ENCODE measurements at regions not wholly inside any gene's neighbourhood (a gene's known extent, or its start where the extent isn't known, plus 50 kb on each side); places are given as distances from the start of the nearest gene placed in this dataset.

DNA sequence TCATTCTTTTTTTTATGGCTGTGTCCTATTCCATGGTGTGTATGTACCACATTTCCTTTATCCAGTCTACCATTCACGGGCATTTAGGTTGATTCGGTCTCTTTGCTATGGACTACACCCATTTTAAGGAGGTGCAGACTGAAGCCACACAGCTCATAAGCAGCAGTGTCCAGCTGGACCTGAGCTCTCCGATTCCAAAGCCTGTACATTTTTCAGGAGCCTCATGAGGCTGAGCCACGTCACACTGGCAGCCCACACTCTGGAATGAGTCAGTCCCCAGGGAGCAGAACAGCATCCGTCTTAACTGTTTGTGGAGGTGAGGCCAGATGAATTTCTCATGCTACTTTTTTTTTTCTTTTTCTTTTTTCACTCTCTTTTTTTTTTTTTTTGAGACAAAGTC, 116.1 kb downstream of the C16orf95 start:
- no peak overlapping the region for H3K9ac ChIP-seq (ENCODE audit: low read depth, low read length)
- no peak for ATAC-seq (ENCODE audit: insufficient read depth, low read depth)
- no peaks in the 10 kb centered on the region for H3K9me3 ChIP-seq (ENCODE audit: insufficient read depth, low read length, severe bottlenecking)
- no peaks in the 10 kb centered on the region for H3K36me3 ChIP-seq (ENCODE audit: insufficient read depth, low read length)
- H3K4me1 ChIP-seq (ENCODE audit: insufficient read depth, low read length) = no peaks in the 10 kb centered on the region
- no peak for DNase-seq
- TF ChIP-seq, protein P1, sequence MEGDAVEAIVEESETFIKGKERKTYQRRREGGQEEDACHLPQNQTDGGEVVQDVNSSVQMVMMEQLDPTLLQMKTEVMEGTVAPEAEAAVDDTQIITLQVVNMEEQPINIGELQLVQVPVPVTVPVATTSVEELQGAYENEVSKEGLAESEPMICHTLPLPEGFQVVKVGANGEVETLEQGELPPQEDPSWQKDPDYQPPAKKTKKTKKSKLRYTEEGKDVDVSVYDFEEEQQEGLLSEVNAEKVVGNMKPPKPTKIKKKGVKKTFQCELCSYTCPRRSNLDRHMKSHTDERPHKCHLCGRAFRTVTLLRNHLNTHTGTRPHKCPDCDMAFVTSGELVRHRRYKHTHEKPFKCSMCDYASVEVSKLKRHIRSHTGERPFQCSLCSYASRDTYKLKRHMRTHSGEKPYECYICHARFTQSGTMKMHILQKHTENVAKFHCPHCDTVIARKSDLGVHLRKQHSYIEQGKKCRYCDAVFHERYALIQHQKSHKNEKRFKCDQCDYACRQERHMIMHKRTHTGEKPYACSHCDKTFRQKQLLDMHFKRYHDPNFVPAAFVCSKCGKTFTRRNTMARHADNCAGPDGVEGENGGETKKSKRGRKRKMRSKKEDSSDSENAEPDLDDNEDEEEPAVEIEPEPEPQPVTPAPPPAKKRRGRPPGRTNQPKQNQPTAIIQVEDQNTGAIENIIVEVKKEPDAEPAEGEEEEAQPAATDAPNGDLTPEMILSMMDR (IDR thresholded peaks at IDR 0.05; ENCODE audit: borderline replicate concordance, extremely low read depth, low read length, poor library complexity, severe bottlenecking) = no peak
- TF ChIP-seq EZH2 (IDR thresholded peaks at IDR 0.05; ENCODE audit: borderline replicate concordance, low read depth, low read length, severe bottlenecking) = no peak
- no peak overlapping the region for H3K27ac ChIP-seq (ENCODE audit: low read length)
- H3K27me3 ChIP-seq (ENCODE audit: insufficient read depth, low read length, poor library complexity) = no peaks in the 10 kb centered on the region
- no peak overlapping the region for H3K4me2 ChIP-seq (ENCODE audit: insufficient read depth, low read length)
- H3K79me2 ChIP-seq (ENCODE audit: insufficient read depth, low read length) = no peaks in the 10 kb centered on the region
- H4K20me1 ChIP-seq (ENCODE audit: insufficient read depth, low read length) = no peaks in the 10 kb centered on the region
- no peak overlapping the region for H3K4me3 ChIP-seq (ENCODE audit: low read depth in 1 of 2, low read length in 2 of 2)
- H2AFZ ChIP-seq (ENCODE audit: low read depth, low read length) = no peak overlapping the region

DNA sequence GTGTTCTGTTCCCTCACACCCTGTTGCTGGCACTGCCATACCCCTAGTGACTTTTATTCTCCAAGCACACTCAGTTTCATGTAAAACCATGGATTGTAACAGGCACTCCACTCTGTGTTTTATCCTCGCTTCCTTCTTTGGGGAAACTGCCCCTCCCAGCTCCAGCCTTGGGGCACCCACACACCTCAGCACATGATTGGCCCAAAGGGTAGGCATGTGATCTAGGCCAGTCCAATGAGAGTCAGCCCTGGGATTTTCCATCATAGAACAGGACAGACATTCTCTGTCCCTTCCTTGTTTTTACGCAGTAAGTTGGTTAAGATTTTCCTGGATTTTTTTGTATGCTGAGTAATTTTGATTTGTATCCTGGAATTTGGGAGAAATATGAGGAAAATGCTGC, 115.4 kb downstream of the C16orf95 start:
- Histone ChIP-seq H3K4me1 (ENCODE audit: insufficient read depth, low read length) (no peaks in the 10 kb centered on the region), H3K27ac (ENCODE audit: low read length) (no peak overlapping the region), H3K4me2 (ENCODE audit: insufficient read depth, low read length) (no peak overlapping the region), H3K4me3 (ENCODE audit: low read depth in 1 of 2, low read length in 2 of 2) (no peak overlapping the region), H4K20me1 (ENCODE audit: insufficient read depth, low read length) (no peaks in the 10 kb centered on the region), H3K79me2 (ENCODE audit: insufficient read depth, low read length) (no peaks in the 10 kb centered on the region), H3K9ac (ENCODE audit: low read depth, low read length) (no peak overlapping the region), H3K36me3 (ENCODE audit: insufficient read depth, low read length) (no peaks in the 10 kb centered on the region), H3K9me3 (ENCODE audit: insufficient read depth, low read length, severe bottlenecking) (no peaks in the 10 kb centered on the region), H3K27me3 (ENCODE audit: insufficient read depth, low read length, poor library complexity) (no peaks in the 10 kb centered on the region), H2AFZ (ENCODE audit: low read depth, low read length) (no peak overlapping the region)
- DNase-seq (no peak), ATAC-seq (ENCODE audit: insufficient read depth, low read depth) (no peak)
- TF ChIP-seq, protein P1 (IDR thresholded peaks at IDR 0.05; ENCODE audit: borderline replicate concordance, extremely low read depth, low read length, poor library complexity, severe bottlenecking) = no peak

DNA sequence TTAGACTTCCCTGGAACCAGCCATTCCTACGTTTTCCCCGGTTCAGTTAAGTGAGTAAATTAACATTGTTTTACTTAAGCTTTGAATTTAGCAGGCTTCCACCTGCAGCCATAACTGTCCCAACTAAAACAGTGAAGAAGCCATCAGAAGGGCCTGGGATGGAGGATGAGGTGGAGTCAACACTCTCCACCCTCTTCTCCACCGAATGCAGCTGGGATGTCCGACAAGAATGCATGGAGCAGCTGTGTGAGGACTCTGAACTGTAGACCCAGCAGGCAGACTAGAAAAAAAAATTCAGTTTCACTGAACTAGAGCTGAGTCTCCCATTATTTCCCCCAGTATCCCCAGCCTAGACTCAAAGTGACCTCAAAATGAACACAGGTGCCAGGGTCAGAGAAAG, 114.8 kb downstream of the C16orf95 start:
- no peak for DNase-seq

More for the DNA sequence above, 114.8 kb downstream of the C16orf95 start:
- no peak for TF ChIP-seq EZH2 (IDR thresholded peaks at IDR 0.05; ENCODE audit: borderline replicate concordance, low read depth, low read length, severe bottlenecking)
- TF ChIP-seq, protein P1 (IDR thresholded peaks at IDR 0.05; ENCODE audit: borderline replicate concordance, extremely low read depth, low read length, poor library complexity, severe bottlenecking) = no peak
- Histone ChIP-seq H3K27me3 (ENCODE audit: insufficient read depth, low read length, poor library complexity) (no peaks in the 10 kb centered on the region), H3K79me2 (ENCODE audit: insufficient read depth, low read length) (no peaks in the 10 kb centered on the region), H3K4me1 (ENCODE audit: insufficient read depth, low read length) (no peaks in the 10 kb centered on the region), H2AFZ (ENCODE audit: low read depth, low read length) (no peak overlapping the region), H3K27ac (ENCODE audit: low read length) (no peak overlapping the region), H3K4me3 (ENCODE audit: low read depth in 1 of 2, low read length in 2 of 2) (no peak overlapping the region), H4K20me1 (ENCODE audit: insufficient read depth, low read length) (no peaks in the 10 kb centered on the region), H3K9ac (ENCODE audit: low read depth, low read length) (no peak overlapping the region), H3K9me3 (ENCODE audit: insufficient read depth, low read length, severe bottlenecking) (no peaks in the 10 kb centered on the region), H3K4me2 (ENCODE audit: insufficient read depth, low read length) (no peak overlapping the region), H3K36me3 (ENCODE audit: insufficient read depth, low read length) (no peaks in the 10 kb centered on the region)
- ATAC-seq (ENCODE audit: insufficient read depth, low read depth) = no peak
